Activated T-helper 1 cell treated with anti-CD3 and anti-CD28 coated beads, Interleukin-2, amount 50 U/mL, for 16 hours (primary cell): ENCODE measurements at regions not wholly inside any gene's neighbourhood (a gene's known extent, or its start where the extent isn't known, plus 50 kb on each side); places are given as distances from the start of the nearest gene placed in this dataset.
"Not testable (repeated sequence)": the region's sequence is repeated elsewhere in the genome, so short reads cannot be mapped to it uniquely, and the experiment has no call there.

Experiments used
- DNase-seq, 2 donors: peaks; one replicate each; pipeline ENCODE4 v3.0.0-alpha.2; 2020; ENCODE audit warnings: low read depth in 1 of 2, low spot score in 1 of 2

GRCh38 chr9:38342532-38342931 is 50.0 kb upstream of the ALDH1B1 start:
- no peak for DNase-seq

- DNase-seq: no peak
Observed at GRCh38 chr9:38342096-38342495, 50.4 kb upstream of the ALDH1B1 start.

- no peak for DNase-seq
Observed at GRCh38 chr9:38339496-38339895, 53.0 kb upstream of the ALDH1B1 start.

GRCh38 chr9:38339087-38339486 is 53.4 kb upstream of the ALDH1B1 start:
- DNase-seq: no peak

GRCh38 chr9:38338342-38339018 is 54.0 kb upstream of the ALDH1B1 start:
- no peak for DNase-seq

- DNase-seq: no peak
Observed at GRCh38 chr9:38337706-38338264, 54.7 kb upstream of the ALDH1B1 start.

- DNase-seq: no peak
Observed at GRCh38 chr9:38337181-38337580, 55.3 kb upstream of the ALDH1B1 start.

- DNase-seq: no peak
Observed at GRCh38 chr9:38336341-38336740, 56.2 kb upstream of the ALDH1B1 start.

GRCh38 chr9:38335686-38336085 is 56.8 kb upstream of the ALDH1B1 start:
- no peak for DNase-seq

GRCh38 chr9:38334234-38334633 is 58.3 kb upstream of the ALDH1B1 start:
- no peak for DNase-seq

- no peak for DNase-seq
Observed at GRCh38 chr9:38333047-38333446, 59.5 kb upstream of the ALDH1B1 start.

GRCh38 chr9:38332625-38333024 is 59.9 kb upstream of the ALDH1B1 start:
- no peak for DNase-seq

GRCh38 chr9:38331141-38331540 is 61.4 kb upstream of the ALDH1B1 start:
- DNase-seq: no peak

GRCh38 chr9:38329968-38330367 is 62.5 kb upstream of the ALDH1B1 start:
- DNase-seq: no peak

GRCh38 chr9:38328765-38329164 is 63.7 kb upstream of the ALDH1B1 start:
- no peak for DNase-seq

GRCh38 chr9:38326122-38326521 is 66.4 kb upstream of the ALDH1B1 start:
- DNase-seq: no peak

- DNase-seq: not testable (repeated sequence)
Observed at GRCh38 chr9:38324213-38324612, 68.3 kb upstream of the ALDH1B1 start.

GRCh38 chr9:38322937-38323336 is 69.6 kb upstream of the ALDH1B1 start:
- no peak for DNase-seq

- DNase-seq: no peak
Observed at GRCh38 chr9:38319496-38320173, 72.9 kb upstream of the ALDH1B1 start.

GRCh38 chr9:38318759-38319495 is 73.6 kb upstream of the ALDH1B1 start:
- no peak for DNase-seq

- DNase-seq: no peak
Observed at GRCh38 chr9:38316166-38316780, 76.2 kb upstream of the ALDH1B1 start.
